Fibroblast of the aortic adventitia (primary cell): ENCODE measurements at regions not wholly inside any gene's neighbourhood (a gene's known extent, or its start where the extent isn't known, plus 50 kb on each side); places are given as distances from the start of the nearest gene placed in this dataset.

Source experiments
- DNase-seq: peaks from one replicate; pipeline ENCODE4 v3.0.0-alpha.2; 2010; ENCODE audit warnings: low read depth
- H3K4me3 ChIP-seq: 2 replicates; pipeline ENCODE4 v1.5.1; 2011; ENCODE audit warnings: low read depth, mild to moderate bottlenecking, control low read depth, low read length, moderate library complexity
- CTCF ChIP-seq: IDR thresholded peaks from 2 replicates; pipeline ENCODE4 v1.5.1; 2011; ENCODE audit warnings: mild to moderate bottlenecking, low read length, control low read depth, inconsistent platforms; ENCODE audit not compliant: insufficient read depth

GRCh38 chr10:123463181-123463580 lies 203.0 kb upstream of the GPR26 start:
- no peak for TF ChIP-seq CTCF
- no peak overlapping the region for H3K4me3 ChIP-seq
- no peak for DNase-seq

- DNase-seq = no peak
- no peak for TF ChIP-seq CTCF
- no peak overlapping the region for H3K4me3 ChIP-seq
These were observed 202.5 kb upstream of the GPR26 start for GRCh38 chr10:123463698-123464097.

GRCh38 chr10:123464430-123465323 lies 201.5 kb upstream of the GPR26 start:
- no peak overlapping the region for H3K4me3 ChIP-seq
- no peak for DNase-seq
- no peak for TF ChIP-seq CTCF

- H3K4me3 ChIP-seq = no peak overlapping the region
- no peak for TF ChIP-seq CTCF
- DNase-seq = no peak
These were observed 195.7 kb upstream of the GPR26 start for GRCh38 chr10:123470336-123470921.

GRCh38 chr10:123471811-123472210 lies 194.3 kb upstream of the GPR26 start:
- no peak for DNase-seq
- no peak overlapping the region for H3K4me3 ChIP-seq
- TF ChIP-seq CTCF = no peak

- DNase-seq = no peak
- TF ChIP-seq CTCF = no peak
- no peak overlapping the region for H3K4me3 ChIP-seq
These were observed 193.5 kb upstream of the GPR26 start for GRCh38 chr10:123472606-123473005.

- DNase-seq = no peak
- no peak for TF ChIP-seq CTCF
- no peak overlapping the region for H3K4me3 ChIP-seq
These were observed 191.5 kb upstream of the GPR26 start for GRCh38 chr10:123474700-123475099.
